Osteoblast (primary cell): ENCODE measurements at regions not wholly inside any gene's neighbourhood (a gene's known extent, or its start where the extent isn't known, plus 50 kb on each side); places are given as distances from the start of the nearest gene placed in this dataset.

Experiments
- DNase-seq: peaks from one replicate; pipeline ENCODE4 v3.0.0; 2011; ENCODE audit warnings: low spot score, mixed read lengths; ENCODE audit not compliant: insufficient read length; ENCODE audit errors: missing footprints
- H2AFZ ChIP-seq: 2 replicates; pipeline ENCODE4 v1.6.0; 2011; ENCODE audit warnings: mild to moderate bottlenecking, low read length
- H3K27ac ChIP-seq: 2 replicates; pipeline ENCODE4 v1.5.1; 2011; ENCODE audit warnings: mild to moderate bottlenecking, low read depth, low read length, moderate library complexity
- H3K27me3 ChIP-seq: 2 replicates; pipeline ENCODE4 v1.6.0; 2012; ENCODE audit warnings: mild to moderate bottlenecking, control low read depth, inconsistent platforms, low read length, moderate library complexity; ENCODE audit not compliant: insufficient read depth
- H3K36me3 ChIP-seq: 2 replicates; pipeline ENCODE4 v1.5.1; 2011; ENCODE audit warnings: mild to moderate bottlenecking, low read length, control low read depth, moderate library complexity; ENCODE audit not compliant: insufficient read depth
- H3K4me1 ChIP-seq: 2 replicates; pipeline ENCODE4 v1.5.1; 2011; ENCODE audit warnings: mild to moderate bottlenecking, low read length, control low read depth, moderate library complexity; ENCODE audit not compliant: insufficient read depth
- H3K4me2 ChIP-seq: 2 replicates; pipeline ENCODE4 v1.6.0; 2011; ENCODE audit warnings: mild to moderate bottlenecking, low read length; ENCODE audit not compliant: insufficient read depth
- H3K4me3 ChIP-seq: fragments of 200-600 bp; sonication (generic); 3 replicates; pipeline ENCODE4 v1.5.1; 2012; ENCODE audit warnings: mild to moderate bottlenecking, low read length, inconsistent platforms; ENCODE audit not compliant: insufficient read depth
- H3K79me2 ChIP-seq: 2 replicates; pipeline ENCODE4 v1.6.0; 2012; ENCODE audit warnings: mild to moderate bottlenecking, low read length, control low read depth, inconsistent platforms; ENCODE audit not compliant: insufficient read depth
- H3K9me3 ChIP-seq: 2 replicates; pipeline ENCODE4 v1.5.1; 2011; ENCODE audit warnings: low read depth, low read length, control low read depth
- H4K20me1 ChIP-seq: 2 replicates; pipeline ENCODE4 v1.6.0; 2012; ENCODE audit warnings: mild to moderate bottlenecking, low read length, control low read depth; ENCODE audit not compliant: insufficient read depth
- CTCF ChIP-seq: IDR thresholded peaks from 2 replicates; pipeline ENCODE4 v1.5.1; 2011; ENCODE audit warnings: mild to moderate bottlenecking, low read depth, low read length, moderate library complexity; ENCODE audit errors: extremely low read depth

DNA sequence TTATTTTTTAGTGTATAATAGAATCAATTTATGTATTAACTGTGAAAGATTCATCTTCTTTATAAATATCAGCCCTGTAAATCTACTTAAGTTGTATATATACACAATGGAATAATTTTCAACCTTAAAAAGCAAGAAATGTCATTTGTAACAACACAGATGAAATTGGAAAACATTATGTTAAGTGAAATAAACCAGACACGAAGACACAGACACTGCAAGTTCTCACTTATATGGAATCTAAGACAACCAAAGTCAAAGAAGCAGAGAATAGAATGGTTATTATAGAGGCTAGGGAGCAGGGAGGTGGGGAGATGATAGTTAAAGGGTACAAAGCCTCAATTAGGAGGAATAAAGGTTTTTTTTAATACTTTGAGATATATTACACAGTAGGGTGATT lies 1404.4 kb downstream of the HACE1 start:
- no peaks in the 10 kb centered on the region for H3K36me3 ChIP-seq
- no peak overlapping the region for H3K4me3 ChIP-seq
- no peaks in the 10 kb centered on the region for H3K4me1 ChIP-seq
- no peaks in the 10 kb centered on the region for H4K20me1 ChIP-seq
- no peak overlapping the region for H2AFZ ChIP-seq
- H3K27ac ChIP-seq, result no peak overlapping the region
- TF ChIP-seq CTCF, result no peak
- H3K79me2 ChIP-seq, result no peaks in the 10 kb centered on the region
- H3K4me2 ChIP-seq, result no peak overlapping the region
- no peaks in the 10 kb centered on the region for H3K27me3 ChIP-seq
- no peak for DNase-seq
- H3K9me3 ChIP-seq, result no peaks in the 10 kb centered on the region

DNA sequence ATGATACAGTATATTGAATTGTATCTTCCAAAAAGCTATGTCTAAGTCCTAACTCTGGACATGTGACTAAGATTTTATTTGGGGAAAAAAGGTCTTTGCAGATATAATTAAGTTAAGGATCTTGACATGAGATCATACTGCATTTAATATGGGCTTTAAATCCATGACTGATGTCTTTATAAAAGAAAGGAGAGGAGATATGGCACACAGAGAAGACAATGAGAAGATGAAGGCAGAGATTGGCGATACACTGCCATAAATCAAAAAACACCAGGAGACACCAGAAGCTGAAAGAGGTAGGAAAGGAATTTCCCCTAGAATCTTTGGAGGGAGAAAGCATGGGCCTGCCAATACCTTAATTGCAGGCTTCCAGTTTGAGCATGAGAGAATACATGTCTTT lies 1450.2 kb downstream of the HACE1 start:
- Histone ChIP-seq H3K27me3 (no peaks in the 10 kb centered on the region), H3K79me2 (no peaks in the 10 kb centered on the region), H4K20me1 (no peaks in the 10 kb centered on the region), H3K4me3 (no peak overlapping the region), H3K36me3 (no peaks in the 10 kb centered on the region), H3K4me1 (no peaks in the 10 kb centered on the region), H3K27ac (no peak overlapping the region), H3K4me2 (no peak overlapping the region), H3K9me3 (no peaks in the 10 kb centered on the region), H2AFZ (no peak overlapping the region)
- DNase-seq, result no peak
- no peak for TF ChIP-seq CTCF

DNA sequence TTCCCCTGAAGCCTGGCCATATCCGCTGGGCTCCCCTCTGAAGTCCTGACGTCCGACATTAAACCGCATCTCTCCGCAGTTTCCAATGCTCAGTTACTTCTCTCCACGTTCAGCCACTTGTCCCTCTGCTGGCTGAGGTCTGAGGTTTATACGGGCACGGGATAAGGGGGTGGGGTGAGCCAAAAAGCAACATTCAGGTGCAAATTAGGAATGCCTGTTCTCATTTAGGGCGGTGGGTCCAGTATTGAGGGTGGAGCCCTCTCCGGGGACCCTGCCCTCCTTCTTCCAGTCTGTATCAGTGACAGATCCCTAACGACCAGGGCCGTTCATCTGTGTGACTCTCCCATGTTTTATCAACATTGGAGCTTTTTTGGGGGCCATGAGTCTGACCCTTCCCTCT lies 1454.4 kb downstream of the HACE1 start:
- H4K20me1 ChIP-seq, result no peaks in the 10 kb centered on the region
- no peak overlapping the region for H3K4me3 ChIP-seq
- no peaks in the 10 kb centered on the region for H3K4me1 ChIP-seq
- no peaks in the 10 kb centered on the region for H3K27me3 ChIP-seq
- no peaks in the 10 kb centered on the region for H3K79me2 ChIP-seq
- no peak overlapping the region for H3K27ac ChIP-seq
- no peak overlapping the region for H2AFZ ChIP-seq
- DNase-seq, result no peak
- H3K36me3 ChIP-seq, result no peaks in the 10 kb centered on the region
- H3K4me2 ChIP-seq, result no peak overlapping the region
- H3K9me3 ChIP-seq, result no peaks in the 10 kb centered on the region
- no peak for TF ChIP-seq CTCF

DNA sequence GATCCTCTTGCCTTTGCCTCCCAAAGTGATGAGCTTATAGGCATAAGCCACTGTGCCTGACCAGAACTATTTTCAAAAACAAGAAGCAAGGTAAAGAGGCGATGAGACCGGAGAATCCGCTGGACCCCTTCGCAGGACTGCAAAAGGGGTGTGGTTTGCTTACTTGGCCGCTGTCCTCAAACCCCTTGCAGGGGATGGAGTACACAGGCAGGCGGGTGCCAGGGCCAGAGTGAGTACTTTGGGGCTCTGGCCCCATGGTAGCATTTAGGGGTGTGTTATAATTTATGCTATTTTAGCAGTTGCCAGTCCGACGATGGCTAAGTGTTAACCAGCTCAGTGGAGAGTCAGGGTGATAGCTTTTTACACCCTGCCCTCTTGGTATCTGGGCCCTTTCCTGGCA lies 1454.9 kb downstream of the HACE1 start:
- DNase-seq, result no peak
- no peak for TF ChIP-seq CTCF
- Histone ChIP-seq H4K20me1 (no peaks in the 10 kb centered on the region), H3K4me3 (no peak overlapping the region), H3K27ac (no peak overlapping the region), H3K36me3 (no peaks in the 10 kb centered on the region), H3K79me2 (no peaks in the 10 kb centered on the region), H3K4me2 (no peak overlapping the region), H3K9me3 (no peaks in the 10 kb centered on the region), H3K27me3 (no peaks in the 10 kb centered on the region), H2AFZ (no peak overlapping the region), H3K4me1 (no peaks in the 10 kb centered on the region)
